ENCODE measurements at regions not wholly inside any gene's neighbourhood (a gene's known extent, or its start where the extent isn't known, plus 50 kb on each side); places are given as distances from the start of the nearest gene placed in this dataset.

DNA sequence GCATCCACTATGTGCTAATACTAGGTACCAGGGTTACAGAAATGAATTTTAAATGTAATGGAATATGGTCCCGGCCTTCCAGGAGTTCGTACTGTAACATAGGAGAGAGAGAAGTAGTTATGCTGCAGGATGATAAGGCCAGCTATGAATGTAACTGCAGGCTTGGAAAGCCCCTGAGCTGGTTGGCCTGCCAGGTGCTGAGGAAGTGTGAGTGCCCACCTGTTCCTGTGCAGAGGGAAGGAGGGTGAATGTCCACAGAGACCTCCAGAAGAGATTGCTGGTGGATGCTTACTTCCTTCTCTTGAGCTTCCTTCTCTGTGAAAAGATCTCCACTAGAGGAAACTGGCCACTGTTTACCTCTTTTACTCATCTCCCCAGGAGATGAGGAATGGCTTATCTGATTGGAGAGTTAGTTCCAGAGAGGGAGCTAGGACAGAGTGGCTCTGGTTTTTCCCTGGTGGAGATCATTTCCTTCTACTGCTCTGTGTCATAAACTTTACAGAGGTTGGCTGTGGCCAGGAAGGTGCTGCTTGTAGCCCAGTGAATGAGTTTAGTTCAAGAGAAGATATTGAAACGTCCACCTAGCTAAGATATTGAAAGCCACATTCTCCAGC, 114.0 kb upstream of the LNX1 start:
- TF ChIP-seq POLR2A (IDR thresholded peaks at IDR 0.05; ENCODE audit: low read length) (no peak), GATA1 (IDR thresholded peaks at IDR 0.05; ENCODE audit: low read depth, low read length) (no peak)

Measured in erythroblast (primary cell).